ENCODE measurements at regions not wholly inside any gene's neighbourhood (a gene's known extent, or its start where the extent isn't known, plus 50 kb on each side); places are given as distances from the start of the nearest gene placed in this dataset.

- TF ChIP-seq EP300 (IDR thresholded peaks at IDR 0.05) (no peak), POLR2AphosphoS5 (IDR thresholded peaks at IDR 0.05) (no peak)
- TF ChIP-seq, protein P1, sequence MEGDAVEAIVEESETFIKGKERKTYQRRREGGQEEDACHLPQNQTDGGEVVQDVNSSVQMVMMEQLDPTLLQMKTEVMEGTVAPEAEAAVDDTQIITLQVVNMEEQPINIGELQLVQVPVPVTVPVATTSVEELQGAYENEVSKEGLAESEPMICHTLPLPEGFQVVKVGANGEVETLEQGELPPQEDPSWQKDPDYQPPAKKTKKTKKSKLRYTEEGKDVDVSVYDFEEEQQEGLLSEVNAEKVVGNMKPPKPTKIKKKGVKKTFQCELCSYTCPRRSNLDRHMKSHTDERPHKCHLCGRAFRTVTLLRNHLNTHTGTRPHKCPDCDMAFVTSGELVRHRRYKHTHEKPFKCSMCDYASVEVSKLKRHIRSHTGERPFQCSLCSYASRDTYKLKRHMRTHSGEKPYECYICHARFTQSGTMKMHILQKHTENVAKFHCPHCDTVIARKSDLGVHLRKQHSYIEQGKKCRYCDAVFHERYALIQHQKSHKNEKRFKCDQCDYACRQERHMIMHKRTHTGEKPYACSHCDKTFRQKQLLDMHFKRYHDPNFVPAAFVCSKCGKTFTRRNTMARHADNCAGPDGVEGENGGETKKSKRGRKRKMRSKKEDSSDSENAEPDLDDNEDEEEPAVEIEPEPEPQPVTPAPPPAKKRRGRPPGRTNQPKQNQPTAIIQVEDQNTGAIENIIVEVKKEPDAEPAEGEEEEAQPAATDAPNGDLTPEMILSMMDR (IDR thresholded peaks at IDR 0.05) = no peak
Measured at GRCh38 chr4:140236654-140237169, 82.7 kb upstream of the MAML3 start.
